Vagina (tissue), 2 donors: ENCODE measurements at regions not wholly inside any gene's neighbourhood (a gene's known extent, or its start where the extent isn't known, plus 50 kb on each side); places are given as distances from the start of the nearest gene placed in this dataset.

ENCODE experiments used
- DNase-seq, 2 donors: peaks; one replicate each; pipeline ENCODE4 v3.0.0-alpha.2; 2017; ENCODE audit errors: extremely low spot score in 2 of 2
- H3K27ac ChIP-seq: fragments of 200-600 bp; sonication (generic); one replicate; pipeline ENCODE4 v1.5.1; 2019
- H3K27me3 ChIP-seq: fragments of 200-600 bp; sonication (generic); one replicate; pipeline ENCODE4 v1.5.1; 2019
- H3K36me3 ChIP-seq, 2 donors: fragments of 200-600 bp; sonication (generic); one replicate each; pipeline ENCODE4 v1.5.1; 2017 to 2019
- H3K4me1 ChIP-seq: fragments of 200-600 bp; sonication (generic); one replicate; pipeline ENCODE4 v1.5.1; 2019
- H3K4me3 ChIP-seq, 2 donors: fragments of 200-600 bp; sonication (generic); 1 replicate in 1 of 2; 2 replicates in 1 of 2; pipeline ENCODE4 v1.5.1; 2016 to 2019
- H3K9me3 ChIP-seq: fragments of 200-600 bp; sonication (generic); one replicate; pipeline ENCODE4 v1.5.1; 2019
- CTCF ChIP-seq, 3 experiments: fragments of 450-650 bp in 2 of 3; fragments of 200-600 bp in 1 of 3; sonication (generic) in 1 of 3; IDR thresholded peaks; one replicate each; pipeline ENCODE4 v1.5.1; 2017 to 2019; ENCODE audit warnings: antibody characterized with exemption in 3 of 3, mild to moderate bottlenecking in 2 of 3, moderate library complexity in 2 of 3
- POLR2A ChIP-seq, 2 donors: fragments of 450-650 bp; IDR thresholded peaks; one replicate each; pipeline ENCODE4 v1.6.1; 2017; ENCODE audit warnings: antibody characterized with exemption in 2 of 2, mild to moderate bottlenecking in 2 of 2, moderate library complexity in 2 of 2
- POLR2AphosphoS5 ChIP-seq, 2 donors: sonication (generic); formaldehyde crosslinking; IDR thresholded peaks; one replicate each; pipeline ENCODE4 v1.9.0; 2017; ENCODE audit warnings: antibody characterized with exemption in 2 of 2, mild to moderate bottlenecking in 2 of 2, low read depth in 1 of 2; ENCODE audit not compliant: insufficient read depth in 1 of 2
- intact Hi-C: fragments of 100-400 bp; cut with DNase I; formaldehyde crosslinking; loops from one replicate; pipeline ENCODE4 v1.15.1; 2023

- Histone ChIP-seq H3K9me3 (no peaks in the 10 kb centered on the region), H3K27me3 (no peaks in the 10 kb centered on the region), H3K36me3 (no peaks in the 10 kb centered on the region), H3K4me3 (no peak overlapping the region), H3K27ac (no peak overlapping the region), H3K4me1 (no peaks in the 10 kb centered on the region)
- intact Hi-C loops, result no loop called here
- DNase-seq, result no peak
- TF ChIP-seq POLR2AphosphoS5 (IDR thresholded peaks at IDR 0.05; ENCODE audit: insufficient read depth in 1 of 2, low read depth in 1 of 2), result no peak
- TF ChIP-seq POLR2A (IDR thresholded peaks at IDR 0.05), result no peak
- TF ChIP-seq CTCF (IDR thresholded peaks at IDR 0.05), result no peak
Observed at GRCh38 chr12:39065455-39065854, 160.1 kb upstream of the CPNE8 start.

GRCh38 chr12:39064708-39065107, 159.3 kb upstream of the CPNE8 start:
- no peak for TF ChIP-seq CTCF (IDR thresholded peaks at IDR 0.05)
- no peak for TF ChIP-seq POLR2AphosphoS5 (IDR thresholded peaks at IDR 0.05; ENCODE audit: insufficient read depth in 1 of 2, low read depth in 1 of 2)
- TF ChIP-seq POLR2A (IDR thresholded peaks at IDR 0.05), result no peak
- Histone ChIP-seq H3K4me3 (no peak overlapping the region), H3K27ac (no peak overlapping the region), H3K27me3 (no peaks in the 10 kb centered on the region), H3K9me3 (no peaks in the 10 kb centered on the region), H3K36me3 (no peaks in the 10 kb centered on the region), H3K4me1 (no peaks in the 10 kb centered on the region)
- intact Hi-C loops, result no loop called here
- DNase-seq, result no peak

GRCh38 chr12:39062266-39062996, 157.0 kb upstream of the CPNE8 start:
- H3K9me3 ChIP-seq, result no peaks in the 10 kb centered on the region
- H3K4me3 ChIP-seq, result no peak overlapping the region
- no peak for TF ChIP-seq CTCF (IDR thresholded peaks at IDR 0.05)
- TF ChIP-seq POLR2AphosphoS5 (IDR thresholded peaks at IDR 0.05; ENCODE audit: insufficient read depth in 1 of 2, low read depth in 1 of 2), result no peak
- no peak for TF ChIP-seq POLR2A (IDR thresholded peaks at IDR 0.05)
- DNase-seq, result no peak
- no peak overlapping the region for H3K27ac ChIP-seq
- H3K4me1 ChIP-seq, result no peaks in the 10 kb centered on the region
- intact Hi-C loops, result no loop called here
- no peaks in the 10 kb centered on the region for H3K27me3 ChIP-seq
- no peaks in the 10 kb centered on the region for H3K36me3 ChIP-seq

- no peak for DNase-seq
- Histone ChIP-seq H3K27ac (no peak overlapping the region), H3K4me1 (no peaks in the 10 kb centered on the region), H3K27me3 (no peaks in the 10 kb centered on the region), H3K9me3 (no peaks in the 10 kb centered on the region), H3K36me3 (no peaks in the 10 kb centered on the region), H3K4me3 (no peak overlapping the region)
- intact Hi-C loops, result no loop called here
- TF ChIP-seq CTCF (IDR thresholded peaks at IDR 0.05) (no peak), POLR2A (IDR thresholded peaks at IDR 0.05) (no peak), POLR2AphosphoS5 (IDR thresholded peaks at IDR 0.05; ENCODE audit: insufficient read depth in 1 of 2, low read depth in 1 of 2) (no peak)
Observed at GRCh38 chr12:39061576-39061975, 156.2 kb upstream of the CPNE8 start.

GRCh38 chr12:39048395-39048794, 143.0 kb upstream of the CPNE8 start:
- Histone ChIP-seq H3K4me3 (no peak overlapping the region), H3K9me3 (no peaks in the 10 kb centered on the region), H3K36me3 (no peaks in the 10 kb centered on the region), H3K27me3 (no peaks in the 10 kb centered on the region), H3K27ac (no peak overlapping the region), H3K4me1 (no peaks in the 10 kb centered on the region)
- no peak for DNase-seq
- TF ChIP-seq POLR2A (IDR thresholded peaks at IDR 0.05) (no peak), CTCF (IDR thresholded peaks at IDR 0.05) (no peak), POLR2AphosphoS5 (IDR thresholded peaks at IDR 0.05; ENCODE audit: insufficient read depth in 1 of 2, low read depth in 1 of 2) (no peak)
- intact Hi-C loops, result no loop called here
